ENCODE measurements at regions not wholly inside any gene's neighbourhood (a gene's known extent, or its start where the extent isn't known, plus 50 kb on each side); places are given as distances from the start of the nearest gene placed in this dataset.

- TF ChIP-seq ATF7 (IDR thresholded peaks at IDR 0.05; ENCODE audit: low read depth) (peak; percentile 24; the same call in 1 of the 2 replicates), LARP7 (IDR thresholded peaks at IDR 0.05) (no peak), PAX5 (IDR thresholded peaks at IDR 0.05; ENCODE audit: borderline replicate concordance, low read depth, low read length) (no peak), ZNF207 (IDR thresholded peaks at IDR 0.05; ENCODE audit: borderline replicate concordance) (no peak), POLR2AphosphoS2 (IDR thresholded peaks at IDR 0.05; ENCODE audit: low read depth, low read length) (no peak)
- TF ChIP-seq, protein P1, sequence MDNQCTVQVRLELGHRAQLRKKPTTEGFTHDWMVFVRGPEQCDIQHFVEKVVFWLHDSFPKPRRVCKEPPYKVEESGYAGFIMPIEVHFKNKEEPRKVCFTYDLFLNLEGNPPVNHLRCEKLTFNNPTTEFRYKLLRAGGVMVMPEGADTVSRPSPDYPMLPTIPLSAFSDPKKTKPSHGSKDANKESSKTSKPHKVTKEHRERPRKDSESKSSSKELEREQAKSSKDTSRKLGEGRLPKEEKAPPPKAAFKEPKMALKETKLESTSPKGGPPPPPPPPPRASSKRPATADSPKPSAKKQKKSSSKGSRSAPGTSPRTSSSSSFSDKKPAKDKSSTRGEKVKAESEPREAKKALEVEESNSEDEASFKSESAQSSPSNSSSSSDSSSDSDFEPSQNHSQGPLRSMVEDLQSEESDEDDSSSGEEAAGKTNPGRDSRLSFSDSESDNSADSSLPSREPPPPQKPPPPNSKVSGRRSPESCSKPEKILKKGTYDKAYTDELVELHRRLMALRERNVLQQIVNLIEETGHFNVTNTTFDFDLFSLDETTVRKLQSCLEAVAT (IDR thresholded peaks at IDR 0.05) = no peak
Measured at GRCh38 chr20:4613718-4614620, 72.3 kb upstream of the PRNP start (continued).

DNA sequence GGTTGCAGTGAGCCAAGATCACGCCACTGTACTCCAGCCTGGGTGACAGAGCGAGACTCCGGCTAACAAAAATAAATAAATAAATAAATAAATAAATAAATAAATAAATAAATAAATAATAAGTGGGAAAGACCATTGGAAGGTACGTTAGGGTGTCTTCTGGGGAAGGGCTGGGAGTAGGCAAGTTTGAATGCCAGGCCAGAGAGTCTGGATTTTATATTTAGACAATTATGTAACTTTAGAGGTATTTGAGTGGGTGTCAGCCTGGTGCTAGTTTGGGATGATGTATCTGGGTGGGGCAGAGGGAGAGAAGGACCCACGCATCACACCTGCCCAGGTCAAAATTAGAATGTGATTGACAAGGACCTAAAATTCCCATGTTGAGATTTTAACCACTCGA, 73.1 kb upstream of the PRNP start:
- no peak overlapping the region for H3K27ac ChIP-seq (ENCODE audit: control insufficient read depth, insufficient read depth)
- intact Hi-C loops (cut with micrococcal nuclease; ENCODE audit: unreplicated experiment) = no loop called here
- POLR2A ChIA-PET = interaction anchor here (1.0 kb wide), 1 partner anchor 107 kb away, joined by 5 read pairs; no protein-coding TSS in a partner anchor
- TF ChIP-seq, protein P2, sequence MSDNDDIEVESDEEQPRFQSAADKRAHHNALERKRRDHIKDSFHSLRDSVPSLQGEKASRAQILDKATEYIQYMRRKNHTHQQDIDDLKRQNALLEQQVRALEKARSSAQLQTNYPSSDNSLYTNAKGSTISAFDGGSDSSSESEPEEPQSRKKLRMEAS (IDR thresholded peaks at IDR 0.05; ENCODE audit: low read depth, low read length) = no peak
- no peak for TF ChIP-seq IKZF1 (conservative IDR thresholded peaks at IDR 0.05)
- TF ChIP-seq, protein P3, sequence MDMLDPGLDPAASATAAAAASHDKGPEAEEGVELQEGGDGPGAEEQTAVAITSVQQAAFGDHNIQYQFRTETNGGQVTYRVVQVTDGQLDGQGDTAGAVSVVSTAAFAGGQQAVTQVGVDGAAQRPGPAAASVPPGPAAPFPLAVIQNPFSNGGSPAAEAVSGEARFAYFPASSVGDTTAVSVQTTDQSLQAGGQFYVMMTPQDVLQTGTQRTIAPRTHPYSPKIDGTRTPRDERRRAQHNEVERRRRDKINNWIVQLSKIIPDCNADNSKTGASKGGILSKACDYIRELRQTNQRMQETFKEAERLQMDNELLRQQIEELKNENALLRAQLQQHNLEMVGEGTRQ (IDR thresholded peaks at IDR 0.05; ENCODE audit: borderline replicate concordance, low read depth, low read length) = no peak
- no peak for TF ChIP-seq EZH2 (IDR thresholded peaks at IDR 0.05; ENCODE audit: borderline replicate concordance, control insufficient read depth, low read depth, low read length)
- no peak for TF ChIP-seq ATF2 (IDR thresholded peaks at IDR 0.05; ENCODE audit: low read length)
- H3K79me2 ChIP-seq (ENCODE audit: control insufficient read depth, insufficient read depth, low read length) = no peaks in the 10 kb centered on the region
- in situ Hi-C loops (cut with MboI) = no loop called here
- ATAC-seq = no peak
- no peak for FAIRE-seq
- H3K27me3 ChIP-seq (replicated peaks in 1 of 2; ENCODE audit: control insufficient read depth in 2 of 2, insufficient read depth in 2 of 2, low read length in 1 of 2) = no peaks in the 10 kb centered on the region
- no TSS peak for BruUV-seq (replicated peaks)
- H3K4me2 ChIP-seq (ENCODE audit: control insufficient read depth, insufficient read depth) = peak overlapping the region; percentile 54
- no peak for DNase-seq (ENCODE audit: low read depth, low spot score)
- peaks cover 13% of the 10 kb centered on the region for H3K4me1 ChIP-seq (ENCODE audit: control insufficient read depth, insufficient read depth, low read length)
- H2AFZ ChIP-seq (ENCODE audit: control insufficient read depth, low read depth, low read length) = no peak overlapping the region
- CTCF ChIA-PET = interaction anchor here (0.6 to 13.3 kb wide), 9 partner anchors 9 to 513 kb away, joined by 3 to 199 read pairs (median 3); partner anchors contain the start of genes CDS2 and PRND
- 81% methylated on average over 6 of the region's 6 CpGs for WGBS (ENCODE audit: insufficient coverage, insufficient replicate concordance, low lambda C conversion rate, missing lambda C conversion rate)
- H3K4me3 ChIP-seq = no peak overlapping the region
- H3K9me3 ChIP-seq (replicated peaks; ENCODE audit: control insufficient read depth, insufficient read depth, low read length) = peaks cover 3% of the 10 kb centered on the region; the same call in 2 of the 3 replicates
- H3K9ac ChIP-seq (ENCODE audit: control insufficient read depth, insufficient read depth, low read length) = no peak overlapping the region
- H4K20me1 ChIP-seq (ENCODE audit: control insufficient read depth, insufficient read depth) = no peaks in the 10 kb centered on the region
- SMC1A ChIA-PET (ENCODE audit: uncharacterized antibody, unreplicated experiment) = interaction anchor here (0.7 to 1.1 kb wide), 6 partner anchors 8 to 144 kb away, joined by 3 to 16 read pairs (median 3); no protein-coding TSS in a partner anchor
- no peaks in the 10 kb centered on the region for H3K36me3 ChIP-seq (ENCODE audit: control insufficient read depth in 2 of 2, insufficient read depth in 2 of 2, low read length in 1 of 2)
- RAD21 ChIA-PET (ENCODE audit: unreplicated experiment) = interaction anchor here (0.6 to 2.9 kb wide), 8 partner anchors 13 to 589 kb away, joined by 3 to 29 read pairs (median 4); no protein-coding TSS in a partner anchor

Measured in GM12878 (cell line).